Neuronal stem cell (in vitro differentiated cells): ENCODE measurements at regions not wholly inside any gene's neighbourhood (a gene's known extent, or its start where the extent isn't known, plus 50 kb on each side); places are given as distances from the start of the nearest gene placed in this dataset.

Experiments used
- DNase-seq: peaks from one replicate; pipeline ENCODE4 v3.0.0-alpha.2; 2013; ENCODE audit warnings: low spot score
- H2AFZ ChIP-seq: one replicate; pipeline ENCODE4 v1.6.1; 2013; ENCODE audit warnings: mild to moderate bottlenecking, low read length, inconsistent platforms
- H2AK5ac ChIP-seq: 2 replicates; pipeline ENCODE4 v1.6.1; 2013; ENCODE audit warnings: low read depth, mild to moderate bottlenecking, inconsistent platforms, low read length, moderate library complexity, mixed read lengths
- H2BK120ac ChIP-seq: 2 replicates; pipeline ENCODE4 v1.6.1; 2013; ENCODE audit warnings: low read depth, mild to moderate bottlenecking, inconsistent platforms, low read length, moderate library complexity, mixed read lengths
- H2BK12ac ChIP-seq: one replicate; pipeline ENCODE4 v1.6.1; 2013; ENCODE audit warnings: low read length, inconsistent platforms
- H2BK15ac ChIP-seq: 2 replicates; pipeline ENCODE4 v1.6.1; 2013; ENCODE audit warnings: mild to moderate bottlenecking, low read length, inconsistent platforms, mixed read lengths
- H2BK5ac ChIP-seq: one replicate; pipeline ENCODE4 v1.6.1; 2013; ENCODE audit warnings: inconsistent platforms, mild to moderate bottlenecking, low read length, moderate library complexity
- H3K14ac ChIP-seq: one replicate; pipeline ENCODE4 v1.6.1; 2013; ENCODE audit warnings: low read length, inconsistent platforms
- H3K18ac ChIP-seq: 2 replicates; pipeline ENCODE4 v1.6.1; 2013; ENCODE audit warnings: low read length, inconsistent platforms
- H3K23ac ChIP-seq: 2 replicates; pipeline ENCODE4 v1.6.1; 2013; ENCODE audit warnings: low read depth, mild to moderate bottlenecking, mixed read lengths, low read length, inconsistent platforms; ENCODE audit not compliant: poor library complexity
- H3K27ac ChIP-seq: replicated peaks from 3 replicates; pipeline ENCODE4 v1.5.1; 2013; ENCODE audit warnings: low read length, inconsistent platforms
- H3K27me3 ChIP-seq, 3 experiments: 2 replicates each; pipeline ENCODE4 v1.6.1; 2013; ENCODE audit warnings: low read length in 3 of 3, mild to moderate bottlenecking in 2 of 3, inconsistent platforms in 1 of 3, low read depth in 1 of 3, mixed read lengths in 1 of 3, moderate library complexity in 1 of 3; ENCODE audit not compliant: control insufficient read depth in 3 of 3, insufficient read depth in 3 of 3
- H3K36me3 ChIP-seq, 2 donors: replicated peaks in 1 of 2; 2 replicates each; pipeline ENCODE4 v1.6.1; 2013; ENCODE audit warnings: low read length in 2 of 2; ENCODE audit not compliant: control insufficient read depth in 2 of 2, insufficient read depth in 2 of 2
- H3K4ac ChIP-seq: 2 replicates; pipeline ENCODE4 v1.6.1; 2013; ENCODE audit warnings: inconsistent platforms, mild to moderate bottlenecking, low read length, moderate library complexity
- H3K4me1 ChIP-seq, 2 donors: 1 replicate in 1 of 2; 2 replicates in 1 of 2; pipeline ENCODE4 v1.6.1; 2013; ENCODE audit warnings: low read length in 2 of 2, low read depth in 1 of 2; ENCODE audit not compliant: control insufficient read depth in 2 of 2, insufficient read depth in 1 of 2
- H3K4me2 ChIP-seq: one replicate; pipeline ENCODE4 v1.6.1; 2013; ENCODE audit warnings: mild to moderate bottlenecking, low read length, inconsistent platforms; ENCODE audit not compliant: insufficient read depth, poor library complexity, severe bottlenecking
- H3K4me3 ChIP-seq, 2 donors: 2 replicates each; pipeline ENCODE4 v1.5.1; 2013; ENCODE audit warnings: low read length in 2 of 2, mild to moderate bottlenecking in 2 of 2, inconsistent platforms in 1 of 2, moderate library complexity in 1 of 2
- H3K79me1 ChIP-seq: one replicate; pipeline ENCODE4 v1.6.1; 2013; ENCODE audit warnings: low read depth, mild to moderate bottlenecking, inconsistent platforms, low read length, moderate library complexity
- H3K9ac ChIP-seq: one replicate; pipeline ENCODE4 v1.6.1; 2013; ENCODE audit warnings: mild to moderate bottlenecking, low read depth, low read length, inconsistent platforms; ENCODE audit not compliant: poor library complexity
- H3K9me3 ChIP-seq, 2 donors: replicated peaks in 1 of 2; 2 replicates each; pipeline versions ENCODE3 to v1.6.1; 2013; ENCODE audit warnings: low read length in 2 of 2, mild to moderate bottlenecking in 2 of 2, inconsistent platforms in 1 of 2, low read depth in 1 of 2, mixed read lengths in 1 of 2, moderate library complexity in 1 of 2; ENCODE audit not compliant: control insufficient read depth in 2 of 2, insufficient read depth in 1 of 2
- H4K8ac ChIP-seq: one replicate; pipeline ENCODE4 v1.6.1; 2013; ENCODE audit warnings: low read depth, mild to moderate bottlenecking, inconsistent platforms, low read length, moderate library complexity
- H4K91ac ChIP-seq: one replicate; pipeline ENCODE4 v1.6.1; 2013; ENCODE audit warnings: low read length, low read depth, mild to moderate bottlenecking, inconsistent platforms; ENCODE audit not compliant: poor library complexity
- WGBS, 2 donors: extraction: QIAGEN DNeasy Blood & Tissue Kit; methylation state at CpG; one replicate each; pipeline ENCODE4 v1.1.7; 2013; ENCODE audit warnings: missing lambda C conversion rate in 2 of 2, mixed read lengths in 1 of 2; ENCODE audit not compliant: insufficient read length in 2 of 2, insufficient replicate concordance in 1 of 2; ENCODE audit errors: extremely low coverage in 2 of 2; 5-methylcytosine and 5-hydroxymethylcytosine counted together

GRCh38 chr4:171710743-171711142 lies 102.5 kb upstream of the GALNTL6 start:
- Histone ChIP-seq H4K91ac (no peak overlapping the region), H4K8ac (no peak overlapping the region), H3K27ac (no peak overlapping the region), H3K4me1 (peaks cover 0 to 2% of the 10 kb centered on the region in 2 donors), H3K9me3 (no peaks in the 10 kb centered on the region), H3K9ac (no peak overlapping the region), H2BK5ac (no peak overlapping the region), H2AK5ac (no peak overlapping the region), H2BK120ac (no peak overlapping the region), H2AFZ (no peak overlapping the region), H3K14ac (no peak overlapping the region), H3K79me1 (no peaks in the 10 kb centered on the region), H3K23ac (no peak overlapping the region), H3K36me3 (no peaks in the 10 kb centered on the region), H3K4me2 (no peak overlapping the region), H2BK12ac (no peak overlapping the region), H3K18ac (no peak overlapping the region), H3K27me3 (no peaks in the 10 kb centered on the region), H3K4me3 (no peak overlapping the region), H2BK15ac (no peak overlapping the region), H3K4ac (no peak overlapping the region)
- WGBS, 2 donors, result no CpG with 5 or more reads among the region's 1 CpG
- peak; percentile 20 for DNase-seq

- H4K8ac ChIP-seq, result no peak overlapping the region
- WGBS, 2 donors, result no CpG with 5 or more reads among the region's 4 CpGs
- H2AK5ac ChIP-seq, result no peak overlapping the region
- H3K23ac ChIP-seq, result no peak overlapping the region
- no peak overlapping the region for H2BK15ac ChIP-seq
- DNase-seq, result no peak
- no peak overlapping the region for H3K14ac ChIP-seq
- no peaks in the 10 kb centered on the region for H3K27me3 ChIP-seq
- no peaks in the 10 kb centered on the region for H3K9me3 ChIP-seq
- H3K9ac ChIP-seq, result no peak overlapping the region
- no peak overlapping the region for H2BK12ac ChIP-seq
- H3K4ac ChIP-seq, result no peak overlapping the region
- no peak overlapping the region for H3K4me3 ChIP-seq
- H3K18ac ChIP-seq, result no peak overlapping the region
- H2AFZ ChIP-seq, result peak overlapping the region; percentile 30
- no peak overlapping the region for H2BK120ac ChIP-seq
- H4K91ac ChIP-seq, result no peak overlapping the region
- no peaks in the 10 kb centered on the region for H3K36me3 ChIP-seq
- H3K27ac ChIP-seq, result no peak overlapping the region
- H3K79me1 ChIP-seq, result no peaks in the 10 kb centered on the region
- no peak overlapping the region for H2BK5ac ChIP-seq
- no peak overlapping the region for H3K4me2 ChIP-seq
- H3K4me1 ChIP-seq, result no peaks in the 10 kb centered on the region
Measured at GRCh38 chr4:171676555-171677215, 136.5 kb upstream of the GALNTL6 start.

- Histone ChIP-seq H2AFZ (no peak overlapping the region), H3K4me1 (no peaks in the 10 kb centered on the region), H3K4ac (no peak overlapping the region), H2BK15ac (no peak overlapping the region), H4K91ac (no peak overlapping the region), H2BK5ac (no peak overlapping the region), H3K27ac (no peak overlapping the region), H3K14ac (no peak overlapping the region), H3K4me2 (no peak overlapping the region), H2AK5ac (no peak overlapping the region), H3K36me3 (no peaks in the 10 kb centered on the region), H2BK12ac (no peak overlapping the region), H3K27me3 (no peaks in the 10 kb centered on the region), H3K9ac (no peak overlapping the region), H2BK120ac (no peak overlapping the region), H3K79me1 (no peaks in the 10 kb centered on the region), H3K4me3 (no peak overlapping the region), H3K23ac (no peak overlapping the region), H4K8ac (no peak overlapping the region), H3K18ac (no peak overlapping the region), H3K9me3 (no peaks in the 10 kb centered on the region)
- WGBS, 2 donors, result no CpG with 5 or more reads among the region's 11 CpGs
- no peak for DNase-seq
Measured at GRCh38 chr4:171674781-171675180, 138.4 kb upstream of the GALNTL6 start.

- Histone ChIP-seq H2BK5ac (no peak overlapping the region), H3K9me3 (no peaks in the 10 kb centered on the region), H3K9ac (no peak overlapping the region), H3K27ac (no peak overlapping the region), H3K18ac (no peak overlapping the region), H2AK5ac (no peak overlapping the region), H3K4me2 (no peak overlapping the region), H3K27me3 (no peaks in the 10 kb centered on the region), H3K14ac (no peak overlapping the region), H2BK120ac (no peak overlapping the region), H2BK12ac (no peak overlapping the region), H3K23ac (no peak overlapping the region), H2BK15ac (no peak overlapping the region), H3K79me1 (no peaks in the 10 kb centered on the region), H4K91ac (no peak overlapping the region), H3K36me3 (no peaks in the 10 kb centered on the region), H3K4ac (no peak overlapping the region), H2AFZ (no peak overlapping the region), H4K8ac (no peak overlapping the region), H3K4me1 (no peaks in the 10 kb centered on the region), H3K4me3 (no peak overlapping the region)
- no CpG with 5 or more reads among the region's 3 CpGs for WGBS, 2 donors
- DNase-seq, result no peak
Measured at GRCh38 chr4:171668403-171668802, 144.8 kb upstream of the GALNTL6 start.
